GM18511 (cell line): ENCODE measurements at regions not wholly inside any gene's neighbourhood (a gene's known extent, or its start where the extent isn't known, plus 50 kb on each side); places are given as distances from the start of the nearest gene placed in this dataset.

Source experiments
- ATAC-seq: cut with Tn5 transposase; IDR thresholded peaks from one replicate; pipeline ENCODE4 v1.9.1; 2021; ENCODE audit warnings: mild to moderate bottlenecking, moderate library complexity; ENCODE audit not compliant: unreplicated experiment

DNA sequence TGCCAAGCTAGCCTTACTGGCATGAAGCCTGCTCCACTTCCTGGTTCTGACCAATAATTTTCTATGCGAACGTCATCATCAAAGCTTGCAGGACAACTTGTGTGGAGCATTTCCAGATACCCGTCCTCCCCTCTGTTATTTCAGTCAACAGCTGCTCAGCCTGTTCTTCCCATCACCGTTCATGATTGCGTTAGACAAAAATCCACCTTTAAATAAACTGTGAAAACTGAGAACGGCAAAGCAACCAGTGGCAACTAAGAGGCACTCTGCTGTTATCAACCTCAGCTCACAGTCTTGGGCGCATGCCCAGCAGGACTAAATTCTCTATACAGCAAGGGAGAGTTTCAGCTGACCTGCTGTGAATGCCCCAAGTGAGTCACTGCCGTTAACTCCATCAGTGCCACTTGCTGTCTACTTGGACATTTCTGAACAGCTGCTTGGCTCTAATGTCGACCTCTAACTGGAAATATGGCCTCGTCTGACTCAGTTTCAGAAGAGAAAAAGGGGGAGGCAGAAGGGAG lies 207.4 kb upstream of the RUNX1 start:
- ATAC-seq = no peak

DNA sequence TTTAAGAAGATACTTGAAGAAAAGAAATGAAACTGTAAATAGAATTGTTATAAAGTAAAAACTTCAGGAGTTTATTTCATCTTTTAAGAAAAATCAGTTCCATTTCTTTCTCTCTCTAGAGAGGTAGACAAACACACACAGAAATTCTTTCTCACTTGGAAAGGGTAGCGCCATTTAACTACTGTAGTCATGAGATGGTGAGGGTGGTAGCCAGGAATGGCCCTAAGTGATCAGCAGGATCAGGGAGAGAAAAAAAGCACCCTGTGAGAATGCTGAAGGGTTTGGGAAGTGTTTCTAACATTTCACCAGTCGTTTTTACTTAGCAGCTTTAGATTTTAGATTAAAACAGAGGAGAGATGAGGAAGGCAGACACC lies 205.7 kb upstream of the RUNX1 start:
- no peak for ATAC-seq

DNA sequence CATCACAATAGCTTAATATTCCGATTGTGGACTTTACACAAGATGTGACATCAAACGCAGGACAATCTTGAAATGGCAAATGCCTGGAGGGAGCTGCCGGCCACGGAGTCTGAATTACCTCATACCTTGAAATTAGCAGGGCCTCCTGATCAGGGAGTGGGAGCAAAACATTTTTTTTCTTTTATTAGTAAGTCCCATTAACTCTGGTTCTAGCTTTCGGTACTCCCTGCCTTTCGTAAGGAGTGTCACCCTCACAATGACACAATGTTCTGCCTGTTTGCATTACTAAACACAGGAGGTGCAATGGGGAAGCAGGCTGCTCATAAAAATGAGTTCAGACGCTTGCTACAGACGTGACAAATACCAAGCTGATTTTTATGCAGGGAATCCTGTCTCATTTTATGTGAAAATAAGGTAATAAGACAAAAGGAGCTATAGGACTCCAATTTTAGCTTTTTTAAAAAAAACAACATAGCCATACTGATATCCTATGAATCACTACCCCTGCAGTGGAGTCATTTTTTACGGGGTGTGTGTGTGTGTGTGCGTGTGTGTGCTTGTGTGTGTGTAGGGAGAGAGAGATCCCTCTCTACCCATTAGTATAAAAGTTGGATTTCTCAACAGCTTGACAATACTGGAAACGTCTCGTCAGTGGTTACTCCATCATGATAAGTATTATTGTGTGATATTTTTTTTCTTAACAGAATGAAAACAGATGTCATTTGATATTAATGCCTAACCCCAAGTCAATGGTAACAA lies 205.1 kb upstream of the RUNX1 start:
- ATAC-seq = no peak

DNA sequence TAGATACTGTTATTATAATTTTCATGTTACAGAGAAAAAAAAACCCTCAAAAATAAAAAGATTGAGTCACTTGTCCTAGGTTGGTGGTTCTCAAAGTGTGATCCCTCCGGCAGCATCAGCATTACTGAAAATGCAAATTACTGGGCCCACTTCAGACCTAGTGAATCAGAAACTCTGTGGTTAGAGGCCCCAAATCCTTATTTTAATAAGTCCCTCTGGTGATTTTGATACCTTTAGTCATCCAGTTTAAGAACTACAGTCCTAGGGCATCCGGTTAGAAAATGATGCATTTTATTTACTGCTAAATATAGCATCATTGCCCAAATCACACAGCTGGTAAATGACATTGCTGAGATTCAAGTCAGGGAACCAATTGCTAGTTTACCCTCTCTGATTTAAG lies 203.7 kb upstream of the RUNX1 start:
- ATAC-seq = no peak

DNA sequence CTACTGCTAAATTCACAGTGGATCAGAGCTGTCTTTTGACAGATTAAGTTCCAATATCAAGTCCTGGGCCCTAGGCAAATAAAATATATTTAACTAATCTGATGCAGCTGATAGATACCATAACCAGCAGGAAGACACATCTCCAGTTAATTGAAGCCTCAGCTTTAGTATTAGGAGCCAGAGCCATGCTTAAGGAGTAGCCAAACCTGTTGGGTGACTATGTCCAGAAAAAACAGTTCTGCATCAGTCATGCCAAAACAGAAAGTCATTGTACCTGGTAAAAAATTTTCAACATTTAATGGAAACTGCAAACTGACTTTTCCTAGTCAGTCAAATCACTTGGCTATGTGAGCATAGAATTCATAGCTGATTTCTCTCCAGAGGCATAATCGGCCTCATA lies 200.5 kb upstream of the RUNX1 start:
- no peak for ATAC-seq

DNA sequence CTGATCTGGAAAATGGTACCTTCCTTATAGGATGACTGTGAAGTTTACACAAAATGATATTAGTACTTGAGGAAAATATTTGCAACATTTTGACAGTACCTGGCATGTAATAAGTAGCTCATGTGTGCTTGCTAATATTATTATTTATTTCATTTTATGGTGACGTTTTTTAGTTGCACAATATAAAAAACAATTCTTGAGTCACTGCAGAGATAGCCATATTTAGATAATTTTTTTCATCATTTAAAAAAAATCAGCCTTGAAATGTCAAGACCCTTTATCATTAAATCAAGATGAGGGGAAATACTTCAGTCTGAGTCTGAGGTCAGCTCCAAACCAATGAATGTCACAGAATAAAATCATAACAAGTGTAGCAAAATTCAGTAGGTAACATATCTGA lies 196.8 kb upstream of the RUNX1 start:
- ATAC-seq = no peak

DNA sequence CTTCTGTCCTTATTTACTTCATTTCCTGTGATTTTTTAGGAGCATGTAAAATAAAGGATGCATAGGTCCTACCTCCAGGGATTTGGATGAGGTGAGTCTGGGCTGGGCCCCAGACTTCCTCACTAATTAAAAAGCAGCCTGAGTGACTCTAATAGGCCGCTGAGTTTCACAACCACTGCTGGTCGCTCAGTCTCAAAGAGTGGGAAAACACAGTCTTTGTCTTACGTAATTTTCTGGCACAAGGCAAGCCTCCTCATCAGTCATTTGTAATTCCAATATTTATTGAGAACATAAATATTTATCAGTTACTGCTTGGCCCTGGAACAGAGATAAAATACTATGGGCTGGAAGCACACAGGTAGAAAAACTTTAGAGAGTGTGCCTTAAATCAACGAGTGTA lies 195.4 kb upstream of the RUNX1 start:
- no peak for ATAC-seq

DNA sequence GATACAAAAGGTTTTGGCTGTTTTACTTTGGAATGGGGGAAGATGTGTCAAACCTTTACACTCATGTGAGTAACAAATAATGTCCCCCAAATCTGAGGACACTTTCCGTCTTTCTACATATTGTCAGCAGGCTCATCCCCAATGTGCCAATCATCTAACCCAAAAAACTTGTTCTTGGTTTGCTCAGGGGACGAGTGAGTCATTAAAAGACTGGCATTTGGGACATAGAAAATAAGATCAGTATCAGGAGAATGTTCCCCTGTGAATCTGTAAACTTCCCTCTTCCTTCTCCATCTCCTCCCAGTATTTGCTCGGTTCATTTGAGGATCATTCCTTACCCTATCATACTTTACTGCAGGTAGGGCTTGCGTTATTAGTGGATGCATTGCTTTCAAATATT lies 194.1 kb upstream of the RUNX1 start:
- no peak for ATAC-seq

DNA sequence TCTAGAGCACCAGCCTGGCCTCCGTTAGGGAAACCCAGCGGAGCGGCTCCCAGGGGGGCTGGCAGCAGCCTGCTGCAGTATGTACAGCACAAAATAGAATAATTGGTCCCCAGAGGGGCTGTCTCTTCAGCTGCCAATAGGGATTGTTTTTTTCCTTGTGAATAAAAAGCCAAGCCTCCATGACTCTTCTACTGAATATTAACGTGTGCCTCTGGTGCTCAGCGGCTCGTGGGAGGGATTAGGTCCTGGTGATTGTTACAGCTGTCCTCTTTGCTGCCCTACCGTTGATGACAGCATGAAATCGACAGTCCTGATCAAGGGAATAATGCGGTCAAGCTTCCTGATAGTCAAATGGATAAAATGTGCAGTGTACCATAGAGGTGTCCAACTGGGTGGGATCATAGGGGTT lies 190.7 kb upstream of the RUNX1 start:
- no peak for ATAC-seq

DNA sequence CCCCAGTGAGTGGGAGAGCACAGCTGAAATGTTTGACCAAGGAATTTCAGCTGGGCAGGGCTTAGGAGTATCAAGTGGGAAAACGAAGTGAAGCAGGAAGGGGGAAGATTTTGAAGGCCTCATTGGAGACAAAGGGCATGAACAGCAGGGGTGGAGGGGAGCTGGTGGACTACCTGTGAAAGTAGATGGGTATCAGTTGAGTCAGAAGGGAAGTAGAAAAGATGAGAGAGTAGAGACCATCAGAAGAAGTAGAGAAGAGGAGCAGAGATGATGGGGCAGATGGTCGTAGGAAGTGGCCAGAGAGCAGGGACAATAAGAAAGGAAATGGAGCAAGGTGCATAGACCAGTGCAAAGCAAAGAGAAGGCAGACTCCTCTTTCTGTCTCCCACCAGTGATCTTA lies 189.0 kb upstream of the RUNX1 start:
- ATAC-seq = no peak

DNA sequence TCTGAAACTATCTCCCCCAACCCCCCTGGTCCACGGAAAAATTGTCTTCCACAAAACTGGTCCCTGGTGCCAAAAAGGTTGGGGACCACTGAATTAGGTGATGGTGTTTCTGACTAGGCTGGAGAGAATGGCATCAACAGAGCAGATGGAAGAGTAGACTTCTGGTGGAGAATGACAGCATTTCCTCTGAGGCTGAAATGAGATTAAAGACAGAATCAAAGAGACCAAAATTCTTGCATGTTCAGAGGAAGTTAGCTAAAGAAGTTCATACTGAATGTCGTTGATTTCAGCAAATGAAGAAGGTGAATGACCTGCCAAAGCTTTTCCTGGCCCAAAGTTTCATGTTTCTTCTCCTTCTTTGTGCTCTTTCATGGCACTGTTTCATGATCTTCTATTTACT lies 188.2 kb upstream of the RUNX1 start:
- no peak for ATAC-seq

DNA sequence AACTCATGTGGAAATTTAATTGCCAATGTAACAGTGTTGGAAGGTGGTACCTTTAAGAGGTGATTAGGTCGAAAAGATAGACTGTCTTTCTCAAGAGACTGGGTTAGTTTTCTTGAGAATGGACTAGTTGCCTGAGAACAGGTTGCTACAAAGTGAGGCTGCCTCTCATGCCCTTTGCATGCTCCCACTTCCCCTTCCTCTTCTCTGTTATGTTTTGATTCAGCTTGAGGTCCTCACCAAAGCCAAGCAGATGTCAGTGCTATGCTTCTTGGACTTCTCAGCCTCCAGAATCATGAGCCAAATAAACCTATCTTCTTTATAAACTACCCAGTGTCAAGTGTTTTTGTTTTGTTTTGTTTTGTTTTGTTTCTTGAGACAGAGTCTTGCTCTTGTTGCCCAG lies 187.0 kb upstream of the RUNX1 start:
- ATAC-seq = no peak

DNA sequence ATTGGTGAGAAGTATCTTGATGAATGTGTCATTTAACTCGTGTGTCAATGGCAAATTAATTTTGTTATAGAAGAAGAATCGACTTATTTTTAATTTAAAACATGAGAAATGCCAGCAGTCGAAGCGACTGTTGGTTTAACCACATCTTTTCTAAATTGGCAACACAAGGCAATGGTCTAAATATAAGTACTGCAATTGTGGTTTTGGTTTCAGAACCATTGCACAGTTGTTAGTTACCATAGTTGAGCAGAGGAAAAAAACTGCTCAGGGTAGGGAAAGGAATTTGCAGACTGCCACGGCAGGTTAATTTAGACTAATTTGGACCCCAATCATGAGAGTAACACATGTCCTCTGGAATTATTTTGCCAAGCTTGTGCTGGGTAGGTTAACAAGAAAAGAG lies 185.6 kb upstream of the RUNX1 start:
- ATAC-seq = peak; percentile 58

DNA sequence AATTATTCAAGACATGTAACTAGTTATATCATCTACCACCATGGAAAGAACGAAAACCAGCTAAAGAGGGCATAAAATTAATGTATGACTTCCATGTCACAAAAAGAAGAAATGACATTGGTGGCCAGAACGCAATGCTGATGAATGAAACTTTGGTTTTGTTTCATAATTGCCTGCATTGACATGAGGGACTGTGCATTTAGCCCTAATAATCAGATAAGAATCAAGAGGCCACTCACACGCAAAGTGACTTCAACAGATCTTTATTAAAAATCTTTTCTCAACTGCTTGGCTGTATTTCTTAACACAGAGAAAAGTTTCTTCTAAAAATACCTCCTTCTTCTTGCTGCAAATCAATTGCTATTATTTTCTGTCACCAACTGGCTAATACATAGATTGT lies 184.7 kb upstream of the RUNX1 start:
- no peak for ATAC-seq

DNA sequence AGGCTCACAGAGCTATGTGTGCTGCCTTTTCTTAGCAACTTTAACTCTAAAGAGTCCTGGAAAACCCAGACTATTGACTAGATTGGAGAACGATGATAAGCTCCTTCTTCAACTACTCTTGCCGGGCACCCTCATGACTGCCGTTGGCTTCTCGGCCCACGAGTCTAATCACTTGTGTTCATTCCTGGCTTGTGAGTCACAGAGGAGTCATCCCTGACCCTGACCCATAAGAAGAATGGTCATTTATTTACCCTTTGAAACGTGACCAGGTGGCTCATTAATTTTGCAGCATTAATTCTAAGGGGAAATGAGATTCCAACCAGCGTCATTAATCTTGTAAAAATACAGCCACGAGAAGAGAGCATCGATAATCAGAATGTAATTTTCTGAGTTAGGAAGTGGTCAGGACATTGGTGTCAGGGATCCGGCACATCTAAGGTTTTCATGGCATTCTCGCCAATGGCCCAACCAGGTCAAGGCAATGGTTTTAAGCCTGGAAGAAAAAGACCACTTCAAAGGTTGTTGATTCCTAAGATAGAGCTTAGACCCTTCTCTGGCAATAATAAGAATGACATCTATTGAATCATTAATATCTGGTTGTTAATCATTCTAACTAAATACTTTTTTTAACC lies 183.6 kb upstream of the RUNX1 start:
- ATAC-seq = no peak

DNA sequence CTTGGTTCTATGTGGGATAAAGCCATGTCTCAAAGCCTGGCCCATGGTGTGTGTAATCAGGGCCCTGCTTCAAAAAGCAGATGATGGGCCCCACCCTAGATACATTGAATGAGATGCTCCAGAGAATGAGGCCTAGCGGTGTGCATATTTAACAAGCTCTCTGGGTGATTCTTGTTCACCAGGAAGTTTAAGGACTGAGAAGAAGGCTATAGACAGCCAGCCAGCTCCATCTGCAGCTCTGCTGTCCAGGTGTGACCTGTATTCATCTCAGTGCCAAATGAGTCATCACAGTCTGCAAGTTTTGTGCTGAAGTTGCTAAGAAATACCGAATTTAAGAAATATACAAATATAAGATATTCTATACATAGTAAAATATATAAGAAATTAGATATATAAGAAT lies 182.0 kb upstream of the RUNX1 start:
- no peak for ATAC-seq

DNA sequence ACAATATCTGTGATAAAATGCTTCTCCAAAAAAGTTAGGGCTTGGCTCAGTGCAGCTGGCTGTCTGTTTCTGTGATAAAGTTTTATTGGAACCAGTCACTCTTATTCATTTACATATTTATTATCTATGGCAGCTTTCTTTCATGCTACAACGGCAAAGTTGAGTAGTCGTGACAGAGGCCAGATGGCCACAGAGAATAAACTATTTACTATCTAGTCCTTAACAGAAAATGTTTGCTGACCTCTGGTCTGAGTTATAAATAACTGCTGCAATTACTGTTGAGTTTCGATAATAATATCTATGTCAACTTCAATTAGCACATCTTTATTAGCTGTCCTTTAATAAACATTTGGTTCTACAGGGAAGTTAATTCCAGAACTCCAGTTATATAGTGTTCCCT lies 180.2 kb upstream of the RUNX1 start:
- ATAC-seq = no peak

DNA sequence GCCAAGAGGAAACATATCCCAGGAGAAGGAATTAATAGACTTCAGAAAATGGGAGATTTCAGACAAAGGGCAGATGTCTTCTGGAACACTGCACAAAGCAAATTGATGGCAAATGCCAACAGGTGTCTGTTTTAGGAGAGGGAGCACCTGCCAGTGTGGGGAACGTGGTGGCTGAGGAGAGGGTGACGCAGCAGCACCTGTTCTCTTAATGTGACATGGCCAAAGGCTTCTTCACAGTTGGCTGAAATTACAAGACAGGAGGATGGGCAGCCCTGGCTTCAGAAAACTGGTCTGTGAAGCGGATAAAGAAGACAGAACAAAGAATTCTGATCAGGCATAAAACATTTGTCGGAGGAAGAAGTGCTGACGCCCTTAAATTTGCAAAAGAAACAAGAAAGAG lies 178.7 kb upstream of the RUNX1 start:
- peak; percentile 44 for ATAC-seq

DNA sequence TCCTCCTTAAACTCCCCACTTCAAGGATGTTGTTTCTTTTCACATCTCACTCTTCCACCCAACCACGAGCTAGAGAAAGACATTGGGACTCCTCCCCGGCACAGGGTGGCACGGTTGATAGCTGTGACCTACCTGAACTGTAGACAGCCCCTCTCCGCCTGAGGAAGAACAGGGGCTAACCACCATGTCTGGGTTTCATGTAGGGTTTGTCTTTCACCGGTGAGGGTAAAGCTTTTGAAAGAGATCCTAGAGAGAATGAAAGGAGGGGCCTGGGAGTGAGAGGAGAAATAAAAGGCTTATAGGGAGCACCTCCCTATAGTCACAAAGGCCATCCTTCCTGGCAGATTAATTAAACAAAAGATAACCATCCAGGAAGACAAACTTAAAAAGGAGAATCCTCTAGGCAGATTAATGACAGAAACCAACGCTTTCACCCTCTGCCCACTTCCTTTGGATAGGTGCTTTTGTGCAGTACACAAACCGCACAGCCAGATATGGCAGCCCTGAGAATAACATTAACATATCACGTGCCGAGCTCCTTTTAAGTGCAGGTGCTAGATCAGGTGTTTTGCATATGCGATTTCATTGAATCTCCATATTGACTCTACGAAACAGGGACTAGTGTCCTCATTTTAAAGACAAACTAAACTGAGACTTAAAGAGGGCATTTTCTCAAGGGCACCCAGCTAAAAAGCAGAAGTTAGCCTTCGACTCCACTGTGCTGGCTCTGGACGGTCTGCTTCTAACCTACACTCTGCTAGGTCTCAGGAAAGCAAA lies 178.1 kb upstream of the RUNX1 start:
- ATAC-seq = peak; percentile 79

DNA sequence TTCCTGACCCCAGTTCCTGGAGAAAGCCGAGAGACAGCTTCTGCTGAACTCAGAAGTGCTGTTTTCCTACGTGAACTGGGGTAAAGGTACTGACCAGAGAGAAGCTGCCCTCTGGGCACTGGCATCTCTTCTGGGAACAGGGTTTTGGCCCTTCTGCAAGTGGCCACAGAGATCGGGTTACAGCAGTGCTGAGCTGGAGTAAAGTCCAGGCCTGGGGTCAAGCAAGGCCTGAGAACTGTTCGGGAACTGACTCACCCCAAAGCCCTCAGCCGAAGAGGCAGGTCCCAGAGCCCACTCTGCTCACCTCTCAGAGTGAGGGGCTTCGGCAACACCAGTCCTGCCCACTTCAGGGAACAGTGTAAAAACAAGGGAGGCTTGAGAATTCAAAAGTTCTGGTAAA lies 177.2 kb upstream of the RUNX1 start:
- no peak for ATAC-seq

DNA sequence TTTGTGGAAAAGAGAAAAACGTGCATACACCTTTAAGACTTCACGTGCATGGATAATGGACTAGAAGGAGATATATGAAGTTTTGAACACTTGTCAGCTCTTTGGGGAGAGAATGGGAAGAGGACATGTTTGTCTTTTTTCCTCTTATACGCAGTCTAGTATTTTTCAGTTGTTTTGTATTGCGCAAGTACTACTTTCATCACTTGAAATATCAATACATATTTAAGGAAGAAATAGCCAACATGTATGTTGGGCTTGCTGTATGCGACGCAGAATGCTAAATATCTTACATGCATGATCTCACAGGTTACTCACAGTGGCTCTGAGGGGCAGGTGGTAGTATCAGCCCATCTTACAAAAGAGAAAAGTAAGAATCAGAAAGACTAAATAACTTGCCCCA lies 176.5 kb upstream of the RUNX1 start:
- ATAC-seq = no peak
